ENCODE measurements at regions not wholly inside any gene's neighbourhood (a gene's known extent, or its start where the extent isn't known, plus 50 kb on each side); places are given as distances from the start of the nearest gene placed in this dataset.

- TF ChIP-seq TAF1 (IDR thresholded peaks at IDR 0.05; ENCODE audit: borderline replicate concordance, low read depth, low read length): no peak
- no peak for TF ChIP-seq CTCF (IDR thresholded peaks at IDR 0.05)
- no peak for TF ChIP-seq RAD21 (IDR thresholded peaks at IDR 0.05; ENCODE audit: low read length)
- TF ChIP-seq IRF3 (IDR thresholded peaks at IDR 0.05; ENCODE audit: low read depth, low read length): no peak
- TF ChIP-seq USF2 (IDR thresholded peaks at IDR 0.05; ENCODE audit: borderline replicate concordance, low read depth, low read length): no peak
- TF ChIP-seq USF1 (IDR thresholded peaks at IDR 0.05; ENCODE audit: borderline replicate concordance, low read depth): no peak
- no peak for TF ChIP-seq EP300 (IDR thresholded peaks at IDR 0.05; ENCODE audit: borderline replicate concordance in 1 of 2, low read depth in 1 of 2, low read length in 1 of 2)
- no peak for TF ChIP-seq RCOR1 (IDR thresholded peaks at IDR 0.05; ENCODE audit: low read length)
- TF ChIP-seq GABPA (IDR thresholded peaks at IDR 0.05; ENCODE audit: low read depth): no peak
- no peak for TF ChIP-seq MEF2A (IDR thresholded peaks at IDR 0.05; ENCODE audit: borderline replicate concordance, low read depth)
- no peak for TF ChIP-seq REST (IDR thresholded peaks at IDR 0.05; ENCODE audit: low read depth, low read length)
- TF ChIP-seq SMC3 (IDR thresholded peaks at IDR 0.05; ENCODE audit: low read depth, low read length): no peak
- TF ChIP-seq RXRA (IDR thresholded peaks at IDR 0.05; ENCODE audit: borderline replicate concordance, low read depth): no peak
These were observed 965.5 kb upstream of the IGFBP7 start for GRCh38 chr4:58075724-58076123.

Measured in SK-N-SH (cell line).